SK-N-SH (cell line): ENCODE measurements at regions not wholly inside any gene's neighbourhood (a gene's known extent, or its start where the extent isn't known, plus 50 kb on each side); places are given as distances from the start of the nearest gene placed in this dataset.

Experiments used
- CHD2 ChIP-seq: fragments of 150-350 bp; IDR thresholded peaks from 2 replicates; pipeline ENCODE4 v1.6.1; 2018; ENCODE audit warnings: low read length; ENCODE audit not compliant: partially characterized antibody
- CTCF ChIP-seq: fragments of 200-600 bp; sonication (generic); IDR thresholded peaks from 2 replicates; pipeline ENCODE4 v1.6.1; 2017; ENCODE audit warnings: antibody characterized with exemption, mild to moderate bottlenecking, moderate library complexity
- EP300 ChIP-seq, 2 experiments: IDR thresholded peaks; 2 replicates each; pipeline versions ENCODE4 v1.4.0 to v1.6.1; 2012; ENCODE audit warnings: borderline replicate concordance in 1 of 2, low read depth in 1 of 2, low read length in 1 of 2
- EZH2phosphoT487 ChIP-seq: fragments of 200-600 bp; sonication (generic); IDR thresholded peaks from 2 replicates; pipeline ENCODE4 v1.6.1; 2017; ENCODE audit warnings: low read depth, mixed run types, mild to moderate bottlenecking, antibody characterized with exemption, moderate library complexity, borderline replicate concordance
- FOXM1 ChIP-seq: IDR thresholded peaks from 2 replicates; pipeline ENCODE4 v1.4.0; 2012; ENCODE audit warnings: low read depth, mild to moderate bottlenecking
- SMC3 ChIP-seq: IDR thresholded peaks from 2 replicates; pipeline ENCODE4 v1.6.1; 2012; ENCODE audit warnings: low read depth, low read length, improper control_type of control experiment
- TCF12 ChIP-seq: IDR thresholded peaks from 2 replicates; pipeline ENCODE4 v1.4.0; 2012
- TEAD4 ChIP-seq: IDR thresholded peaks from 2 replicates; pipeline ENCODE4 v1.4.0; 2012; ENCODE audit warnings: mild to moderate bottlenecking, borderline replicate concordance; ENCODE audit not compliant: insufficient read depth
- YY1 ChIP-seq: IDR thresholded peaks from 2 replicates; pipeline ENCODE4 v1.4.0; 2012; ENCODE audit warnings: low read depth, mild to moderate bottlenecking

- TF ChIP-seq CTCF (no peak), SMC3 (no peak), TCF12 (no peak), EP300 (IDR thresholded peaks at IDR 0.05; ENCODE audit: borderline replicate concordance in 1 of 2, low read depth in 1 of 2, low read length in 1 of 2) (no peak), YY1 (no peak), EZH2phosphoT487 (no peak), CHD2 (no peak), TEAD4 (no peak), FOXM1 (no peak)
Observed at GRCh38 chr6:63459814-63460213, 112.5 kb upstream of the LOC128125822 start.
